ENCODE measurements at regions not wholly inside any gene's neighbourhood (a gene's known extent, or its start where the extent isn't known, plus 50 kb on each side); places are given as distances from the start of the nearest gene placed in this dataset.
"Not testable (repeated sequence)": the region's sequence is repeated elsewhere in the genome, so short reads cannot be mapped to it uniquely, and the experiment has no call there.

DNA sequence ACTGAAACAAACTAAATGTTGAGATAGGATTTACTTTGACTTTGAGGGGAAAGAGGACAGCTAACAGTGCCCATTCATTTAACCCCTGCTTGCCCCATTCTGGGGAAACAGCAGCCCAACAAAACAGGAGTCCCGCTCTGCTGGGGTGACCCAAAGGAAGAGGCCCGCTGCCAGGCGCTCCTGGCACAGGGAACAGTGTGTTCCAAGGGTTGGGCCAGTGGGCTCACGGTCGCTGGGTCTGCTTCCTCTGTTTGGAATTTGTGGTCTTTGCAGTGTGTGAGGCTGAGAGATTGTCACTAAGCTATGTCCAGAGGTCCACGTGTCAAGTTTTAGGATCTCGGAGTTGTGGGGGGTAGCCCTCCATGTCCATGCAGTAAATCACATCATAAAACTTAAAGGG is 250.4 kb upstream of the C2CD4B start:
- POLR2A ChIA-PET: no interaction called here

DNA sequence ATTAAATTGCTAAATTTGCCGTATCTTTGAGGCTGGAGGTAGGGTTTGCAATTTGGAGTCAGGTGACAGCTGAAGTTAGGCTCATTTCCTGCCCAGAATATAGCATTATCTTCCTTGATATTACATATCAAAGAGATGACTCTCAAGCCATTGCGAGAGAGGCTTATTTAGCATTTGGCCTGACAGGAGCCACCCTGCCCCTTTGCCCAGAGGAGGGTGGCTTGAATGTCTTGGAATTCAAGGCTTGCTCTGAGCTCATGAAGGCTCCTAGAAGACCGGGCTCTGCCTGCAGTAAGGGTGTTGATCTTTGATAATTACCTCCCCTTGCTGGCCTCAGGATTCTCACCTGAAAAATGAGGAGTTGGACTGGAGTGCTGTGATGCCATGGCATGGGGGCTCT is 251.4 kb upstream of the C2CD4B start:
- no peak overlapping the region for H3K4me3 ChIP-seq (ENCODE audit: low read depth, low read length)
- TF ChIP-seq CTCF (IDR thresholded peaks at IDR 0.05; ENCODE audit: insufficient read depth, low read length, missing control alignments): no peak
- DNase-seq (ENCODE audit: low read depth, low spot score): no peak
- POLR2A ChIA-PET: interaction anchor here (1.6 kb wide), 1 partner anchor 10 kb away, joined by 3 read pairs; no protein-coding TSS in a partner anchor
- CTCF ChIA-PET: interaction anchor here (0.6 to 2.8 kb wide), 3 partner anchors 9 to 326 kb away, joined by 3 to 10 read pairs (median 5); no protein-coding TSS in a partner anchor

More for the DNA sequence above, 250.4 kb upstream of the C2CD4B start:
- no peak for DNase-seq (ENCODE audit: low read depth, low spot score)
- H3K4me3 ChIP-seq (ENCODE audit: low read depth, low read length): no peak overlapping the region
- CTCF ChIA-PET: interaction anchor here (1.7 to 2.8 kb wide), 2 partner anchors 8 to 12 kb away, joined by 5 to 10 read pairs; no protein-coding TSS in a partner anchor
- no peak for TF ChIP-seq CTCF (IDR thresholded peaks at IDR 0.05; ENCODE audit: insufficient read depth, low read length, missing control alignments)

DNA sequence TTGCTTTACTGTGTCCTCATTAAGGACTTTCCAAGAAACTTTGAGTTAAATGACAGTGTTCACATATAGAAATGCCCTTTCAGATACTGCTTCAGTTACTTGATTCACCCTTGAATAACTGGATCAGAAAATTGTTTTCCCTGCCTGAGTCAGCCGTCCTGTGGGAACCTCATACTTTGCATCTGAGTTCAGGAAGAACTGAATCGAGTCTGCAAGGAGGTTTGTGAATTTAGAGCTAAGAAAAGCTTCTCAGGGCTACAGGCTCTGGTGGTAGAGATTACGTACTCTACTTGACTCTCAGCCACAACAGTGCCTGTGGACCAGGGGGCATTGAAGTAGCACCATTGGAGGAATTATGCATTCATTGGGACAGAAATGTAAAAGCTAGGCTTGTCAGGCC is 252.4 kb upstream of the C2CD4B start:
- ChIA-PET CTCF (interaction anchor here (0.9 to 2.8 kb wide), 5 partner anchors 10 to 14 kb away, joined by 3 to 10 read pairs (median 6); no protein-coding TSS in a partner anchor), POLR2A (interaction anchor here (1.6 kb wide), 1 partner anchor 11 kb away, joined by 3 read pairs; no protein-coding TSS in a partner anchor)
- DNase-seq (ENCODE audit: low read depth, low spot score): no peak
- no peak overlapping the region for H3K4me3 ChIP-seq (ENCODE audit: low read depth, low read length)
- TF ChIP-seq CTCF (IDR thresholded peaks at IDR 0.05; ENCODE audit: insufficient read depth, low read length, missing control alignments): no peak

- ChIA-PET POLR2A (interaction anchor here (0.6 kb wide), 1 partner anchor 28 kb away, joined by 3 read pairs; the partner anchor contains the start of gene TLN2), CTCF (interaction anchor here (1.4 to 1.9 kb wide), 2 partner anchors 11 to 12 kb away, joined by 6 to 7 read pairs; no protein-coding TSS in a partner anchor)
- not testable (repeated sequence) for DNase-seq (ENCODE audit: low read depth, low spot score)
Measured at GRCh38 chr15:62418496-62418895, 253.4 kb upstream of the C2CD4B start.

GRCh38 chr15:62419192-62419591 is 254.1 kb upstream of the C2CD4B start:
- CTCF ChIA-PET: no interaction called here
- TF ChIP-seq CTCF (IDR thresholded peaks at IDR 0.05; ENCODE audit: insufficient read depth, low read length, missing control alignments): no peak
- POLR2A ChIA-PET: no interaction called here
- no peak for DNase-seq (ENCODE audit: low read depth, low spot score)
- H3K4me3 ChIP-seq (ENCODE audit: low read depth, low read length): no peak overlapping the region

More at GRCh38 chr15:62418496-62418895, 253.4 kb upstream of the C2CD4B start:
- H3K4me3 ChIP-seq (ENCODE audit: low read depth, low read length): not testable (repeated sequence)

- DNase-seq (ENCODE audit: low read depth, low spot score); H3K4me3 ChIP-seq (ENCODE audit: low read depth, low read length); CTCF ChIA-PET; POLR2A ChIA-PET: not testable (repeated sequence)
Measured at GRCh38 chr15:62420371-62420770, 255.3 kb upstream of the C2CD4B start.

- H3K4me3 ChIP-seq (ENCODE audit: low read depth, low read length): no peak overlapping the region
- no peak for DNase-seq (ENCODE audit: low read depth, low spot score)
- ChIA-PET POLR2A (no interaction called here), CTCF (no interaction called here)
- no peak for TF ChIP-seq CTCF (IDR thresholded peaks at IDR 0.05; ENCODE audit: insufficient read depth, low read length, missing control alignments)
Measured at GRCh38 chr15:62421289-62421688, 256.2 kb upstream of the C2CD4B start.
